CD4-positive, alpha-beta T cell treated with Interleukin-4 for 1 hour (primary cell): ENCODE measurements at regions not wholly inside any gene's neighbourhood (a gene's known extent, or its start where the extent isn't known, plus 50 kb on each side); places are given as distances from the start of the nearest gene placed in this dataset.
A peak's percentile ranks its signal among the peaks of the same experiment; 100 is the strongest.
"Not testable (repeated sequence)": the region's sequence is repeated elsewhere in the genome, so short reads cannot be mapped to it uniquely, and the experiment has no call there.

Source experiments
- DNase-seq, 2 donors: peaks; one replicate each; pipeline ENCODE4 v3.0.0-alpha.2; 2020 to 2022

DNA sequence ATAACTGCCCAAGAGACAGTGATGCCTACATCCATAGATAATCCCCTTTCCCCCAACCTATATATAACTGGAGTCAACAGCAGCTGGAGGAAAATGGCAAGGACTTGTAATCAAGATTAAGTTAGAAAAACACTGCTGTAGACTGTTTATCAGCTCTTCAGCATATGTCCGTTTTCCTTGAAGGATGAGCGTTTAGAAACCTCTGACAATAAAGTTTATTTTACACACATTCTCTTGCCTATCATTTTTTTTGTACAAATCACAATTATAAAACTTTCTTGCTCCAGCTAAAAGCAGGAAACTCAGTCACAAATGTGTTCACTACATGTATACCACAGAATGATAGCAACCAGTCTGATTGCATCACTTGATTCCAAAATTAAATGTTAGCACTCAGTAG lies 50.8 kb downstream of the PPIAL4G start:
- DNase-seq = not testable (repeated sequence)

DNA sequence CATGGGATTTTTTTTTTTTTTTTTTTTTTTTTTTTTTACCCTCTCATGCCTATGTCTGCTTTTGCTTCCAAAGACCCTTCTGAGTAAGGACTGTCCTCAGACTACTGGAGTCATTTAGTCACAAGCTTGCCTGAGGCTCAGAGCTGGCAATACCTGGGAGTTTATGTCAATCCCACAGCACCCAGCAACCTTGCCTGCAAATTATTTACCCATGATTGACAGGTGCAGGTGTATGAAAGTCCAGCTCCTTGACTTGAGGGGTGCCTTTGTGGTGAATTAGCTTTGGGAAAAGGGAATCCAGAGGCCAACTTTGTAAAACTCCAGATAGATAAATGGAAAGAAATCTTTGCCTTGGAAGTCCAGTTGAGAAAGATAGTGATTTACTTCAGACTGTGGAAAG lies 53.2 kb downstream of the PPIAL4G start:
- DNase-seq = not testable (repeated sequence)

DNA sequence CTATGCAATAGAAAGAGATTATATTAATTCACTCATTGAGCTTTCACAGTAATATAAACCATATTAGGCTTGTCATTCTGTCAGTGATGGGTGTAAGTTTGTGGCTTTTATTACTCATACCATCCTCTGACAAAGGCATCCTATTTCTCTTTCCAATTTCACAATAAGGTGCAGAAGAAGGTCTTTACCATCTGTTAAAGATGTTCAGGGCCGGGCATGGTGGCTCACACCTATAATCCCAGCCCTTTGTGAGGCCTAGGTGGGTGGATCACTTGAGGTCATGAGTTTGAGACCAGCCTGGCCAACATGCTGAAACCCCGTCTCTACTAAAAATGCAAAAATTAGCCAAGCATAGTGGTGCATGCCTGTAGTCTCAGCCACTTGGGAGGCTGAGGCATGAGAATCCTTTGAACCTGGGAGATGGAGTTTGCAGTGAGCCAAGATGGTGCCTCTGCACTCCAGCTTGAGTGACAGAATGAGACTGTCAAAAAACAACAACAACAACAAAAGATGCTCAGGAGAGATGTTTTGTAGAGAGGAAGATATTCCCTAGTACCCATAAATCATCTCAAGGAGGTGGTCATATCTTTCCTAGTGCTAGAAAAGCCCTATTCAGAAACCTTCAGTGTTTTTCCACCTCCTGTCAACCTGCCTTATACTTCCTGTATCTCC lies 56.0 kb downstream of the PPIAL4G start:
- not testable (repeated sequence) for DNase-seq

DNA sequence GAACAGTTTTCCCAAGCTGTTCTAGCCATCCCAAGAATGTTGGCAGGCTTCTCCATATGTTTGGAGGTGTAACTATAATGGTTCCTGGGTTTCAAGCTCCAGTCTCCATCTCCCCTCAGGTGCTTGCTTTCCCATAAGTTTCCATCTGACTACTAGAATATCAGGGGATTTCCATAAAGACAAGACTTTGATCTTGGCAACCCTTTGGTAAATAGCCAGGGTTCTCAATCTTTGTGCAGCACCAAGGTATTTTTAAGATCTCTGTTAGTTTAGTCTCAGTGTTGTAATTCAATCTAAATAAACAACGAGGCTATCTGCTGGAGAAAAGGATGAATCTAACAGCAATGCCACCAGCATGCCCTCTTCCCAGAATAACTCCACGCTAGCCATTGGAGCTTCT lies 56.7 kb downstream of the PPIAL4G start:
- DNase-seq = not testable (repeated sequence)

DNA sequence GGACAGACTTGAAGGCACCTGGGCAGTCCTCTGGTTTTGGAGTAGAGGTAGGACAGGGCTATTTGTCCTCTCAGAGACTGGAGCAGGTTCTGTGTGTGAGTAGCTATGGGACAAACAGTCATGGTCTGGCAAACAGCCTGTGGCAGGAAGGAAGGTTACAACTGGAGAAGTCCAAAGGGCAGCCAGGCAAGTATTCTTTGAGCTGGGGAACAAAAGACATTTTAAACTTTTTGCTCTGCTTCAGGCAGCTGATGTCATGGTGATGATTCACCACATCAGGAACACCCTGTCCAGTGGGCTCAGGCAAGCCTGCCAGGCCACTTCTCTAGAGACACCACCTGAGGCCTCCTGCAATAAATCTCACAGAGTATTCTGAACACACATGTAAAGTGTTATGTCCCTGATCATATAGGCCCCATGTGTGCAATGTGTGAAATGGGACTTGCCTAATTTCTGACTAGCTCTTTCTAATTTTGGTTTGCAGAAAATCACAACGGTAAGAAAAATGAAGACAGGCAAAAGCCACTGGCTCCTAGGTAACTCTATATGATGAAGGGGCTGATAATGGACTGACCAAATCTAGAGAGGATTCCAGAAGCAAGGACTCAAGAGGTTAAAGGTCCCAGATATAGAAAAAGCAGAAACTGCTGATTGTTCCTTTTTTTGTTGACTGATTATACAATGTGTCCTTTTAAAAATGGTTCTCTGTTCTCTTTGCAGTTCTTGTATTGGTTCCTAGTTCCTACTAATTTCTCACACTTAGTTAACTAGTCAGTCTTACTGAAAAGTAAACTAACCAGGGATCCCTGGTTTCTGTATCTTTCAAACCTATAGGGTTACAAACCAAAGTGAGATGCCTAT lies 58.7 kb downstream of the PPIAL4G start:
- not testable (repeated sequence) for DNase-seq

DNA sequence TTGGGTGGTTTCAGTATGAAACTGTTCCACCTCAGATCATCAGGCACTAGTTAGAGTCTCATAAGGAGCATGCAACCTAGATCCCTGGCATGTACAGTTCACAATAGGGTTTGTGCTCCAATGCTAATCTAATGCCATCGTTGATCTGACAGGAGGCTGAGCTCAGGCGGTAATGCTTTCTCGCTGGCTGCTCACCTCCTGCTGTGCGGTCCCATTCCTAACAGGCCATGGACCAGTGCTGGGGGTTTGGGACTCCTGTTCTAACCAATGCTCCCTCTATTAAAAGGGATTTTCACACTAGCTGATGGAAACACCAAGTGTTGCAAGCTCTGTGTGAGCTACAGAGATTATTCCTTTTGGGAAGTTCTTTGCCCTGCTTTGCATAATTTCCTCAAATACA lies 60.2 kb downstream of the PPIAL4G start:
- not testable (repeated sequence) for DNase-seq

DNA sequence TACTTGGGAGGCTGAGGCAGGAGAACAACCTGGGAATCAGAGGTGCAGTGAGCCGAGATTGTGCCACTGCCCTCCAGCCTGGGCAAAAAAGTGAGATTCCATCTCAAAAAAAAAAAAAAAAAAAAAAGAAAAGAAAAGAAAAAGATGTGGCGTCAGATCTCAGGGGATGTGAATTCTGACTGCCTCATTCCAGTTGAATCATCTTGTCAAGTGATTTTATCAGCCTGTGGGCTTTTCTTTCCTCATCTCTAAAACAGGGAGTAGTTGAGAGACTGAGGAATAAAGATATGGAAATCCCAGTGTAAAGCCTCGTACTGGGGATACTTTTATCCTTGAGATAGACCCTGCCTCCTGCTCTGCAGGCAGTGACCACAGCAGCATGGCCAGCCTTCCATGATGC lies 65.9 kb downstream of the PPIAL4G start:
- DNase-seq = not testable (repeated sequence)

DNA sequence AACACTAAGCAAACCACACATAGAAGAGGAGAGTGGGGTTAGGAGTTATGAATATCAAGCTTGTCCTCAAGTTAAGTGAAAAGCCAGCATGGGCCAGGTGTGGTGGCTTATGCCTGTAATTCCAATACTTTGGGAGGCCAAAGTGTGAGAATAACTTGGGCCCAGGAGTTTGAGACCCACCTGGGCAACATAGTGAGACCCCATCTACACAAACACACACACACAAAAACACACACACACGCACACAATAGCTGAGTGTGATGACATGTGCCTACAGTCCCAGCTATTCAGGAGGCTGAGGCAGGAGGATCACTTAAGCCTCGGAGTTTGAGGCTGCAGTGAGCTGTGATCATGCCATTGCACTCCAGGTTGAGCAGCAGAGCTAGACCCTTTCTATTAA lies 69.7 kb downstream of the PPIAL4G start:
- not testable (repeated sequence) for DNase-seq

DNA sequence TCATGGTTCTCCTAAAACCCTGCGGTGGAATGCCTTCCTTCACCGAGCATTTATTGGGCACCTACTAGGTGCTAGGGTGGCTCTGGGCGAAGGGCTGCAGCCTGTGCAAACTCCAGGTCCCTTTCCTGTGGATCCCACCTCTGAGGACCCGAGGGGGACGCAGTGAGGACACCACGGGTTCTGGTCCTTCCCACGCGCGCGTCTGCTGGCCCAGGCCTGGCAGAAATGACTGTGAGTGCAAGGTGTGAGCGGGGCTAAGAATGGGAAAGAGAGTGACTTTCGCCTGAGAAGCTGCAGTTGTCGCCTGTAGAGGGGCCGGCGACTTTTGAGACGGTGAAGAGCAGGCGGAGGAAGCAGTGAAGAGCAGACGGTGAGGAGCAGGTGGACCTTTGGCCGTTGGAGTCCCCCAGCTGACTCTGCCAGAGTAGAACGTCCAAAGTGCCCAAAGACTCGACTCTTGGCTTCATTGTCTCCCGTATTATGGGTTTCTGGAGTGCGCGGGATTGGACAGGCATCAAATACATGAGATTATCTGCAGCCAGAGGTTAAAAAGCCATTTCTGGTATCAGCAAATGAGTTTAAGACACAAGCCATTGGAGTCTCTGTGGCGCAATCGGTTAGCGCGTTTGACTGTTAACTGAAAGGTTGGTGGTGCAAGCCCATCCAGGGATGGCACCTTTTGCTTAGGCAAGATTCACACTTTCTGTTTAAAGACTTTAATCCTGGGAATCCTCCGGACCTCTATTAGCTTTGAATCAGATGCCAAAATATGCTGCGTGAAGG lies 78.1 kb downstream of the PPIAL4G start:
- not testable (repeated sequence) for DNase-seq

DNA sequence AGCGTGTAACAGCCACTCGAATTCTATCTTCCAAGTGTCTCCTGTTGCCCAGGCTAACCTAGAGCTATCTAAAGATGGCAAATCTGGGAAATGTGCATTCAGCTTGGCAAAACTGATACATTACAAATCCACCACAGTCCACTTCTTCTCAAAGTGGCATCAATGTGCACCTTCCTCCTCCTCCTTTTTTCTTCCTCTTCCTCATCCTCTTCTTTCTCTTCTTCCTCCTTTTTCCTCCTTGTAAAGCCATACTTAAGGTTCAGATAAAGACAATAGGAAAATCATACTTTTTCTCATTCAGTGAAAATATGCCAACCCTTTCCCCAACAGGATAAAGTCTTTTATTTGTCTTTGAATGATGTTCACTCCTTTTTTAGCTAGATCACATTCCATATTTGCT lies 79.2 kb downstream of the PPIAL4G start:
- DNase-seq = not testable (repeated sequence)

DNA sequence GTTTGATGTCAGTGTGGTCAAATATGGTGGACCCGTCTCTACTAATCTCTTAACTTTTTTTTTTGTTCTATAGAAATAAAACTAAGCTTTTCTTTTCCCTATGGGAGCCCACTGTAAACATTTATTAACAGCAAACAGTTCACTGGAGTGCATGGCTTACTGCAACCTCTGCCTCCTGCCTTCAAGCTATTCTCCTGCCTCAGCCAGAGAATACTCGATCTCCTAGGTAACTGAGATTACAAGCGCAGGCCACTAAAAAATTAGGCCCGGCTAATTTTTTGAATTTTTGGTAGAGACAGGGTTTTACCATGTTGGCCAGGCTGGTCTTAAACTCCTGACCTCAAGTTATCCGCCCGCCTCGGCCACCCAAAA lies 80.0 kb downstream of the PPIAL4G start:
- not testable (repeated sequence) for DNase-seq

DNA sequence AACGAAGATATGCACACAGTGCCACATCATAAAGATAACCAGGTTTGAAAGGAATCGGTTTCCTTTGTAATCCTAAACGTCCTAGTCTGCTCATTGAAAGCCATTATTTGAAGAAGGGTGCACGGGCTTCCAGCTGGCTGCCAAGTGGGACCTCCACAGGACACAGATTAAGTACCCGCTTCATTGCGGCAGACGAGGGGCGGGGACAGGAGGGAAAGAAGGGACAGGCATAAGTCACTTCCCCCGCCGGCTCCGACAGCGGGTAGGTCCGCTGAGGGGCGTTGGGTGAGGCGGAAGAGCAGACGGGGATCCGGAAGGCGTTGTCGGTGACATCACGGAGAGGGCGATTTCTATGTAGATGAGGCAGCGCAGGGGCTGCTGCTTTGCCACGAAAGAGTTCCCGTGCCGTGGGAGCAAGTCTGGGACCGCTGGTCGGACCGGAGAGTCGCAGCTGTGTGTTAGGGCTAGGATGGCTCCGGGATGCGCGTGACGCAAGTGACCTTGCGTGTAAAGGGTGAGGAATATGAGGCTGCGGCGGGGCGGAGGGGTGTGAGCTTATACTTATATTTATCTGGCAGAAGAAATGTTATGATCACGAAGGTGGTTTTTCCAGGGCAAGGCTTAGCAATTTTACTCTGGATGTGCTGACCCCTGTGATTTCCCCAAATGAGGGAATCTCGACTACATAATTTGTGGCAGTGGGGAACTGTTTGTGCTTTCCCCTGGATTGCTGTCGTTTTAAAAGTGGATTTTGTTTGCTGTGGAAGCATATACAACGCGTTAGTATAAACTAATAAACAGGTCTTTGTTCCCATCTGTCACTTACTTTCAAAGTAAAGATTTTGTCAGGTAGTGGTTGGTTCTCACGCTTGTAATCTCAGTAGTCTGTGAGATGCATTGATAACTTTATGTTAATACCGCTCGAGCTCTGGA lies 80.7 kb downstream of the PPIAL4G start:
- DNase-seq = peak; percentile 89 to 91

DNA sequence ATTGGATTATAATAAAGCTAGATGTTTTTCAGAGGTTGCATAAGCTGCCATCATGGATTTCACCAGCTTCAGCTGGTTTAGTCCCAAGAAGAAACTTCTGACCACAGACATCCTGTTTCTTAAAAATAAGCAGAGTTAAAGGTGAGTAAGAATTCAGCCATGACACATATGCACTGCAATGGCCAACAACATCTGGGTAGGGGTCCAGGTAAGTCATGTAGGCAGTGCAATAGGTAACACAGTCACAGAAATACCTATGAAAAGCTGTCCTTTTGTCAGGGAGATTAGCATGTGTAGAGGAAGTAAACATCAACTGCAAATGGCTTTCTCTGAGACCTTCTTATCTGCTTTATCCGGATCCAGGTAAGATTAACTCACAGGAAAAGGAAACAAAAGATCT lies 85.6 kb downstream of the PPIAL4G start:
- peak in 1 of 2 donors; percentile 43 for DNase-seq

DNA sequence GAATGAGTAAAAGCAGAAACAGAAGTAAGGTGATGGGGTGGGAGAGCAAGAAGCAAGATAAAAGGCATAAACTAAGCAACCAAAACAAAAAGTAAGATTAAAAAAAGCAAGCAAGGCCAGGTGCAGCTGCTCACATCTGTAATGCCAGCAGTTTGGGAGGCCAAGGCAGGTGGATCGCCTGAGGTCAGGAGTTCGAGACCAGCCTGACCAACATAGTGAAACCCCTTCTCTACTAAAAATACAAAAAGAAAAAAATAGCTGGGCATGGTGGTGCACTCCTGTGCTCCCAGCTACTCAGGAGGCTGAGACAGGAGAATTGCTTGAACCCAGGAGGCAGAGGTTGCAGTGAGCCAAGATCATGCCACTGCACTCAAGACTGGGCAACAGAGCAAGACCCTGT lies 90.6 kb downstream of the PPIAL4G start:
- not testable (repeated sequence) for DNase-seq

DNA sequence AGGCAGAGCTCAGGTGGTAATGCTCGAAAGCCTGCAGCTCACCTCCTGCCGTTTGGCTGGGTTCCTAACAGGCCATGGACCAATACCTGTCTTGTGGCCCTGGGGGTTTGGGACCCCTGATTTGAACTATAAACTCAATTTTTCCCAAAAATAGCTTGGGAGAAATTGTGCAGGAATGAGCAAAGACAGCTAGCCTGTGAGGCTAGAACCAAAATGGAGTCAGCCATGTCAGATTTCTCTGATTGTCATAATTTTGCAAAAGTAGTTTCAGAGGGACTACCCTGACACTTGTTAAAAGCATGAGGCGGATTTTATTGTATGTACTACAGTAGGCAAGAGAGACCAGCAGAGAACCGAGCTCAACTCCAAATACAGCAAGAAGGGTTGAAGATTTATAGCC lies 91.8 kb downstream of the PPIAL4G start:
- DNase-seq = not testable (repeated sequence)

DNA sequence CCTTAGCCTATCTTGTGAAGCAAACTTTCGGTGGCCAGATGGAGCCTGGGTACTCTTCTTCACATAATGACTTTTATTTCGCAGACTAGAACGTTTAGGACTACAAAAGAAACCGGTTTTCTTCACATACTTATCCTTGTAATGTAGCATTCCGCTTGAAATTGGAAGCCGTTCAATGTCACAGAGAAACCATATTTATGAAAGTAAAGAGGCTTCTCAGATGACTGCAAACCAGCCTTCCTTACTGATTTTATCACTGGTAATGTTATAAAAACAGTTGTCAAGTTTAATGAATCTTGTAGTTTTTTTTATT lies 94.1 kb downstream of the PPIAL4G start:
- no peak for DNase-seq

DNA sequence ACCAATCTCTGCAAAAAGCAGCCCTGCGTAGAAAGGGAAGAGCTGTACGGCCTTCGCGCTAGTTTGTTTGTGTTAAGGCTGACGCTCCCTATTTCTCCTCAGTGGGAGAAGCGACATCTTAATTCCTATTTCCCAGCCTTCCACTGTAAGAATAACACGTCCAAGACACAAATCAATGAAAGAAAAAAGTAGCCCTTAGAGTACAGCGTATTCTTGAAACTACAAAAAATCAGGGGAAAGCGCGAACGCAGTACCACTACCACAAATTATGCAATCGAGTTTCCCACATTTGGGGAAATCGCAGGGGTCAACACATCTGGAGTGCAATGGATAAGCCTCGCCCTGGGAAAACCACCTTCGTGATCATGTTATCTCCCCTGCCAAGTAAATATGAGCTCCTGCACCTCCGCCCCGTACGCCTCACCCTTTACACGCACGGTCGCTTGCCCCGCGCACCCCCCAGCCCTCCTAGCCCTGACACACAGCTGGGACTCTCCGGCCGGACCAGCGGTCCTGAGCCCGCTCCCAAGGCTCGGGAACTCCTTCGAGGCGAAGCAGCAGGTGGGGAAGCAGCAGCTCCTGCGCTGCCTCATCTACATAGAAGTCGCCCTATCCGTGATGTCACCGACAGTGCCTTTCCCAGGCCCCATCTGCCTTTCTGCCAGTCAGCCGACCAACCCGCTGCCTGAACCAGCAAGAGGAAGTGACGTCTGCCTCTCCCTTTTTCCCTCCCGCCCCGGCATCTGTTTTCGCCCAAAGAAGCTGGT lies 94.7 kb downstream of the PPIAL4G start:
- peak; percentile 92 to 94 for DNase-seq

DNA sequence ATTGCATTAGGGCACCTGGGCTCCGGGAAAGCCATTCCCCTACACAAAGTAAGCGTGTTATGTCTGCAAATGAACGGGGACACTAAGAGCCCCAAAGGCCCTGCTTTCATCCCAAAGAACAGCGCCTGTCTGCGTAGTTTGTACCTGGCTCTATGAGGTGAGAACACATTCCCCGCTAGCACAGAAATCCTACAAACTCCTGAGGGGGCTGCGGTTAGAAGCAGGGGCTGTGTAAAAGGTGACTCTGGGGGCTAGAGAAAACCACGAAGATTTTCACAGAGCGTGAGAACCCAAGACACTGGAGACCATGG lies 95.2 kb downstream of the PPIAL4G start:
- not testable (repeated sequence) for DNase-seq

DNA sequence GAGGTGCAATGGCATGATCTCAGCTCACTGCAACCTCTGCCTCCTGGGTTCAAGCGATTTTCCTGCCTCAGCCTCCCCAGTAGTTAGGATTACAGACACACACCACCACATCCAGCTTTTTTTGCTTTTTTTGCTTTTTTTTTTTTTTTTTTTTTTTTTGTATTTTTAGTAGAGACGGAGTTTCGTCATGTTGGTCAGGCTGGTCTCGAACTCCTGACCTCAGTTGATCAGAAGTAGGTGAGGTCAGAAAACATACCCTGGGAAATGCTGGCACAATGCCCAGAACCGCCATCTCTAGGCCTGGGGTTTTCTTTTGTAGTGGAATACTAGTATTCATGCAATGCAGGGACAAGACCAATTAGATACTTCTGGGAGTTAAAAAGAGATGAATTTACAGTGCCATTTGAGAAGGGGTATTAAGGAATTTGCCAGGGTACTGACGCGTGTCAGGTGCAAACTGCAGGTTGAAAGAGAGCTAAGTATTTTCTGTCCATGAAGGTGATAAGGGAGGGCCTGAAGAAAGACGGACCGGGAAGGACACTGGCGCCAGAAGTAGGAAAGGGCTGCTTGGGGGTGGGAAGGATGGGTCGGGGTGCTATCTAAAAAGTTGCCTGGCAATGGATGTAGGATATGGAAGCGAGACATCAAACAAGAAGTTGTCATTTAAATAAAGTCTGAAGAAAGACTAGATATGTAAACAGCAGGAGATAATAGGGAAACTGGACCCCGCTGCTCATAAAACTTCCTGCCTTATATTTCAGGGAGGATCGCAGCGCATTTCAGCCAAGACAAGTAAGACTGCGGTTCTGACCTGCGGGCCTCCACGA lies 95.8 kb downstream of the PPIAL4G start:
- DNase-seq = not testable (repeated sequence)

DNA sequence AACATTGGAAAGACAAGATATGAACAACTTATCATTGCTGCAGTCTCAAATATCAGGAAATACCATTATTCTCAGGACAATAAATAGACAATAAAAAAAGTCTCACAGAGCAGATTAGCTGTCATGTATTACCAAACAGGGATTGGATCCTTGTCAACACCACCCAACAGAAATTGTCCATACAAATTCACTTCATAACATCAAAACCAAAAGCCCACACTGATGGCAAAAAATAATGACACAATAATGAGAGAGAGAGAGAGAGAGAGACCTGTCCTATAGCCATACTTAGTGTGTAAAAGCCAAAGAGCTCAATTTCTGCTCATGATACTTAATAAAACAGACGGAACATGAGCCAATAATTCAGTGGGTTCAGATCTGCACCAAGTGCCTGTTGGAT lies 96.5 kb downstream of the PPIAL4G start:
- no peak for DNase-seq

DNA sequence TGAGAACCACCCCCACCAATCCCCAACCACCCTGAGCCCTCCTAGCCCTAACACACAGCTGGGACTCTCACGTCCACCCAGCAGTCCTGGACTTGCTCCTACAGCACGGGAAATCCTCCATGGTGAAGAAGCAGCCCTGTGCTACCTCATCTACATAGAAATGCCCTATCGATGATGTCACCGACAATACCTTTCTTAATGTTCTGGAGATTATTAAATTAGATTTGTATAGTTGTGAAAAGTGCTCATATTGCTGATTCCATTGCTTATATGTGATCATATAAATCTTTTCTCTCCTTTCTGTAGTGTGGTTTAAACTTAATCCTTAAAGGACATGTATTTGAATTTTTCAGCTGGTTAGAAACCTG lies 97.1 kb downstream of the PPIAL4G start:
- not testable (repeated sequence) for DNase-seq
